ENCODE measurements at regions not wholly inside any gene's neighbourhood (a gene's known extent, or its start where the extent isn't known, plus 50 kb on each side); places are given as distances from the start of the nearest gene placed in this dataset.

DNA sequence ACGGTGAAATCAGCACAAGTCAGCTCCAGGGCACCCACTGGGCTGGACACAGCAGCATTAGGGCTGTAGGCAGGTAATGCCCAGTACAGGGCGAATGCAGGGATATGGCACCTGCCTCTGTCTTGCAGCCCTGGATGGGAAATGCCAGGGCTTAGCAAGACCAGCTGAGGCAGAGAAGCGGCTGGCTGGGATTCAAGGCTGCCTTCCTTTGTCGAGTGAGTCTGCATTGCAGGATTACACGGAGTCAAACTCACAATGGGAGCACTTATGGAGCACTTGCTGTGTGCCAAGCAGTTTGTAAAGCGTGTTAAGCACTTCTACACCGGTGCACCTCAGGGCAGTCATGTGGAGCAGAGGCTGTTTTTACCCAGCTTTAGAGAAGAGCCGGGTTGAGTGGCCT is 87.3 kb upstream of the HDAC4 start:
- Histone ChIP-seq H3K4me3 (no peak overlapping the region), H3K36me3 (ENCODE audit: control insufficient read depth, insufficient read depth, low read length) (no peaks in the 10 kb centered on the region), H3K27me3 (ENCODE audit: control insufficient read depth in 2 of 2, insufficient read depth in 2 of 2, low read length in 2 of 2) (peaks cover 7 to 53% of the 10 kb centered on the region in 2 experiments; a peak in 4 of 5 replicates), H3K4me1 (replicated peaks in 1 of 2; ENCODE audit: control insufficient read depth in 2 of 2, insufficient read depth in 2 of 2, low read length in 2 of 2) (no peaks in the 10 kb centered on the region), H3K79me2 (ENCODE audit: control insufficient read depth, insufficient read depth, low read length) (no peaks in the 10 kb centered on the region), H3K27ac (ENCODE audit: extremely low read depth, low read depth, low read length) (no peak overlapping the region), H2AFZ (ENCODE audit: low read depth, low read length) (no peak overlapping the region), H3K9ac (ENCODE audit: insufficient read depth in 1 of 2, low read depth in 2 of 2, low read length in 2 of 2) (no peak overlapping the region), H3K4me2 (ENCODE audit: insufficient read depth, low read length) (no peak overlapping the region), H3K9me3 (replicated peaks; ENCODE audit: control insufficient read depth, insufficient read depth, low read depth, low read length) (no peaks in the 10 kb centered on the region), H4K20me1 (replicated peaks; ENCODE audit: control insufficient read depth, insufficient read depth, low read length) (no peaks in the 10 kb centered on the region), H3K9me1 (ENCODE audit: control insufficient read depth, insufficient read depth, low read length) (no peaks in the 10 kb centered on the region)
- no TSS peak for BruUV-seq (replicated peaks)
- ATAC-seq (no peak), FAIRE-seq (no peak), DNase-seq (ENCODE audit: extremely low read depth in 1 of 4, low spot score in 3 of 4) (no peak)
- TF ChIP-seq TAF15 (IDR thresholded peaks at IDR 0.05; ENCODE audit: low read depth, low read length): no peak
- TF ChIP-seq KLF10 (CRISPR knock-in tag; IDR thresholded peaks at IDR 0.05): no peak
- no peak for TF ChIP-seq MAFG (tag; conservative IDR thresholded peaks at IDR 0.05)
- TF ChIP-seq DPF2 (IDR thresholded peaks at IDR 0.05): no peak
- no peak for TF ChIP-seq RB1 (IDR thresholded peaks at IDR 0.05; ENCODE audit: low read depth)
- no peak for TF ChIP-seq SP1 (CRISPR knock-in tag; IDR thresholded peaks at IDR 0.05)
- no peak for TF ChIP-seq CAMTA2 (CRISPR knock-in tag; conservative IDR thresholded peaks at IDR 0.05)
- no peak for TF ChIP-seq ELF1 (tag; IDR thresholded peaks at IDR 0.05)
- TF ChIP-seq ZNF408 (CRISPR knock-in tag; IDR thresholded peaks at IDR 0.05; ENCODE audit: low read depth): no peak
- TF ChIP-seq, protein P1, sequence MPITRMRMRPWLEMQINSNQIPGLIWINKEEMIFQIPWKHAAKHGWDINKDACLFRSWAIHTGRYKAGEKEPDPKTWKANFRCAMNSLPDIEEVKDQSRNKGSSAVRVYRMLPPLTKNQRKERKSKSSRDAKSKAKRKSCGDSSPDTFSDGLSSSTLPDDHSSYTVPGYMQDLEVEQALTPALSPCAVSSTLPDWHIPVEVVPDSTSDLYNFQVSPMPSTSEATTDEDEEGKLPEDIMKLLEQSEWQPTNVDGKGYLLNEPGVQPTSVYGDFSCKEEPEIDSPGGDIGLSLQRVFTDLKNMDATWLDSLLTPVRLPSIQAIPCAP (CRISPR knock-in tag; IDR thresholded peaks at IDR 0.05; ENCODE audit: borderline replicate concordance): no peak
- TF ChIP-seq SIN3A (IDR thresholded peaks at IDR 0.05; ENCODE audit: borderline replicate concordance in 2 of 2, control insufficient read depth in 1 of 2, low read depth in 2 of 2, low read length in 2 of 2): no peak
- no peak for TF ChIP-seq ZSCAN29 (IDR thresholded peaks at IDR 0.05)
- no peak for TF ChIP-seq ESRRB (CRISPR knock-in tag; IDR thresholded peaks at IDR 0.05; ENCODE audit: borderline replicate concordance)
- TF ChIP-seq NFYB (IDR thresholded peaks at IDR 0.05; ENCODE audit: extremely low read depth, insufficient read length): no peak
- TF ChIP-seq, protein P2, sequence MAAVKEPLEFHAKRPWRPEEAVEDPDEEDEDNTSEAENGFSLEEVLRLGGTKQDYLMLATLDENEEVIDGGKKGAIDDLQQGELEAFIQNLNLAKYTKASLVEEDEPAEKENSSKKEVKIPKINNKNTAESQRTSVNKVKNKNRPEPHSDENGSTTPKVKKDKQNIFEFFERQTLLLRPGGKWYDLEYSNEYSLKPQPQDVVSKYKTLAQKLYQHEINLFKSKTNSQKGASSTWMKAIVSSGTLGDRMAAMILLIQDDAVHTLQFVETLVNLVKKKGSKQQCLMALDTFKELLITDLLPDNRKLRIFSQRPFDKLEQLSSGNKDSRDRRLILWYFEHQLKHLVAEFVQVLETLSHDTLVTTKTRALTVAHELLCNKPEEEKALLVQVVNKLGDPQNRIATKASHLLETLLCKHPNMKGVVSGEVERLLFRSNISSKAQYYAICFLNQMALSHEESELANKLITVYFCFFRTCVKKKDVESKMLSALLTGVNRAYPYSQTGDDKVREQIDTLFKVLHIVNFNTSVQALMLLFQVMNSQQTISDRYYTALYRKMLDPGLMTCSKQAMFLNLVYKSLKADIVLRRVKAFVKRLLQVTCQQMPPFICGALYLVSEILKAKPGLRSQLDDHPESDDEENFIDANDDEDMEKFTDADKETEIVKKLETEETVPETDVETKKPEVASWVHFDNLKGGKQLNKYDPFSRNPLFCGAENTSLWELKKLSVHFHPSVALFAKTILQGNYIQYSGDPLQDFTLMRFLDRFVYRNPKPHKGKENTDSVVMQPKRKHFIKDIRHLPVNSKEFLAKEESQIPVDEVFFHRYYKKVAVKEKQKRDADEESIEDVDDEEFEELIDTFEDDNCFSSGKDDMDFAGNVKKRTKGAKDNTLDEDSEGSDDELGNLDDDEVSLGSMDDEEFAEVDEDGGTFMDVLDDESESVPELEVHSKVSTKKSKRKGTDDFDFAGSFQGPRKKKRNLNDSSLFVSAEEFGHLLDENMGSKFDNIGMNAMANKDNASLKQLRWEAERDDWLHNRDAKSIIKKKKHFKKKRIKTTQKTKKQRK (IDR thresholded peaks at IDR 0.05; ENCODE audit: borderline replicate concordance, low read depth, low read length): no peak
- TF ChIP-seq BRCA1 (IDR thresholded peaks at IDR 0.05): no peak
- TF ChIP-seq BRCA1 (CRISPR knock-in tag; IDR thresholded peaks at IDR 0.05): no peak
- no peak for TF ChIP-seq PHF8 (IDR thresholded peaks at IDR 0.05; ENCODE audit: borderline replicate concordance, low read length)
- TF ChIP-seq MCM5 (IDR thresholded peaks at IDR 0.05; ENCODE audit: low read depth): no peak
- TF ChIP-seq HCFC1 (IDR thresholded peaks at IDR 0.05; ENCODE audit: low read depth, low read length): no peak
- 0% methylated on average over 8 of the region's 8 CpGs for WGBS (ENCODE audit: insufficient coverage, low coverage, missing lambda C conversion rate)
- ChIA-PET POLR2A (no interaction called here), CTCF (ENCODE audit: low intra/inter-chr PET ratio) (no interaction called here)
- intact Hi-C loops (cut with micrococcal nuclease) (no loop called here), in situ Hi-C loops (cut with MboI) (no loop called here)
